Coronary artery (tissue), 2 donors: ENCODE measurements at regions not wholly inside any gene's neighbourhood (a gene's known extent, or its start where the extent isn't known, plus 50 kb on each side); places are given as distances from the start of the nearest gene placed in this dataset.
"Not testable (repeated sequence)": the region's sequence is repeated elsewhere in the genome, so short reads cannot be mapped to it uniquely, and the experiment has no call there.

Source experiments
- DNase-seq: peaks from one replicate; pipeline ENCODE4 v3.0.0-alpha.2; 2017; ENCODE audit warnings: low spot score
- H3K27ac ChIP-seq, 2 donors: fragments of 200-600 bp; sonication (generic); one replicate each; pipeline ENCODE4 v1.5.1; 2016 to 2019
- H3K4me3 ChIP-seq: fragments of 200-600 bp; sonication (generic); 2 replicates; pipeline ENCODE4 v1.5.1; 2016; ENCODE audit warnings: mild to moderate bottlenecking, moderate library complexity
- TF ChIP-seq, protein P1 (sequence below): fragments of 200-600 bp; sonication (generic); IDR thresholded peaks from one replicate; pipeline ENCODE4 v1.5.1; 2019; ENCODE audit warnings: antibody characterized with exemption

DNA sequence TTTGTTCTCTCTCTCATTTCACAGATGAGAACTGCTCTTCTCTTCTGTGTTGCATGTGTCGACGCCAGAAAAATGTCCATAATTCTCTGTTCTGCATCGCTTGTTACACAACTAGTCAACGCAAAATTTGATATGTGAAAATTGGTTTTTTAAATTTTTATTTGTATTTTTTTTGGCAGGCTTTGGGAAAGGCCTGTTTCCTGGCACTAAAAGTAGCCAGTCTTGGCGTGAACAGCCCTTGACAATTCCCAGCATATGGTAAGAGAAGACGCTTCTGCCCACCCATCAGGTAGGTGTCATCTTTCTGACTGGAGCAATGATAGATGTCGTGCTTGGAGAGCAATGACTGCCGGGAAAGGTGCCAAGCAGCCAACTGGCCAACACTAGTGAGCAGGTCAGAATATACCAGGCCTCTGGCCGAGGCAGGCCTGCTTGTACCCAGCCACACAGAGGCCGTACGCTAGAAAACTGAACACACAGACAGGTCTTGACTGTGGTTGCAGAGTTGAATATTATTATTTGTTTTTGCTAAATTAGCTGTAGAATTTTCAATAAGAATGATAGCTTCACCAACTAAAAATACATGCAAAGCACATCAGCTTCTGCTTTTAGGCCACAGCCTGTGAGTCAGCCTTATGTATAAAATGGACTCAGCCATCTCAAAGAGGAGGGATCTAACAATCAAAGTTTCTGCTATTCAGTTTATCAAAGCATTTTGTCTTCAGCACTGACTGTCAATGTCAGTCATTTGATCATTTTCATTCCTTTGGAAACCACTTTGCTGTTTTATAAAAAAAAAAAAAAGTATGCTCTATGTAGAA, 837.5 kb downstream of the MCTP2 start:
- DNase-seq: no peak
- TF ChIP-seq, protein P1, sequence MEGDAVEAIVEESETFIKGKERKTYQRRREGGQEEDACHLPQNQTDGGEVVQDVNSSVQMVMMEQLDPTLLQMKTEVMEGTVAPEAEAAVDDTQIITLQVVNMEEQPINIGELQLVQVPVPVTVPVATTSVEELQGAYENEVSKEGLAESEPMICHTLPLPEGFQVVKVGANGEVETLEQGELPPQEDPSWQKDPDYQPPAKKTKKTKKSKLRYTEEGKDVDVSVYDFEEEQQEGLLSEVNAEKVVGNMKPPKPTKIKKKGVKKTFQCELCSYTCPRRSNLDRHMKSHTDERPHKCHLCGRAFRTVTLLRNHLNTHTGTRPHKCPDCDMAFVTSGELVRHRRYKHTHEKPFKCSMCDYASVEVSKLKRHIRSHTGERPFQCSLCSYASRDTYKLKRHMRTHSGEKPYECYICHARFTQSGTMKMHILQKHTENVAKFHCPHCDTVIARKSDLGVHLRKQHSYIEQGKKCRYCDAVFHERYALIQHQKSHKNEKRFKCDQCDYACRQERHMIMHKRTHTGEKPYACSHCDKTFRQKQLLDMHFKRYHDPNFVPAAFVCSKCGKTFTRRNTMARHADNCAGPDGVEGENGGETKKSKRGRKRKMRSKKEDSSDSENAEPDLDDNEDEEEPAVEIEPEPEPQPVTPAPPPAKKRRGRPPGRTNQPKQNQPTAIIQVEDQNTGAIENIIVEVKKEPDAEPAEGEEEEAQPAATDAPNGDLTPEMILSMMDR: no peak
- no peak overlapping the region for H3K4me3 ChIP-seq
- peak overlapping the region; percentile 35 to 37 for H3K27ac ChIP-seq

GRCh38 chr15:95075792-95076677, 844.7 kb downstream of the MCTP2 start:
- TF ChIP-seq, protein P1: no peak
- Histone ChIP-seq H3K27ac (no peak overlapping the region), H3K4me3 (no peak overlapping the region)
- no peak for DNase-seq

DNA sequence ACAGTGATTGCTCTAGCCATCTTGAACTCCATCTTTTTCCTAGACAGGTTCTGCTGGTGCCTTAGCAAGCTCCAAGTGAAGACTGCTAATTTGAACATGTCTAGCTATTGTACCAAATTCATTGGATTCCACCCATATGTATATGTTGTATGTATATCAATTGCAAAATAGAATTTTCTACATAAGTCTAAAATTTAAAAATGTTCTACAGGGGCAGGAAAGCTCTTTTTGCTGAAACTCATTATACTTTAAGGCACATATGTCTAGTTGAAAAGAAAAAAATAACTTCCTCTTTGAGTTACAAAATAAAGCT, 845.3 kb downstream of the MCTP2 start:
- TF ChIP-seq, protein P1: no peak
- DNase-seq: no peak
- no peak overlapping the region for H3K27ac ChIP-seq
- H3K4me3 ChIP-seq: no peak overlapping the region

DNA sequence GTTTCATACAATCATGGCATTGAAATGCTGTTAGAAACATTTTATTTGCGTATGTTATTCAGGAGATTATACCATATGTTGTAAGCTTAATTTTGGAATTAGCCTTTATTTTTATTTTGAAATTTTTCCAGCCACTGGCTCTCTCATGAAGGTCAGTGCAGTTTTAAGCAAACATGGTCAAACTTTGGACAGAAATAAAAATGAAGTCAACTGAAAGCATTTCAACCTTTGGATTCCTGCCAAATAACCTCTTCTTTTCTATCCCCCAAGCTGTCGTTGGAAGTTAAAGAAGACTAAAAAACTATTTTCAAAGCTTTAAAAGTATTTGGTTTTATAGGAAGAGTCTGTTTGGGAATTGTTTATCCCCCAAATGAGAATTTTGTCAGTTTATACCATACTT, 846.6 kb downstream of the MCTP2 start:
- TF ChIP-seq, protein P1: no peak
- peak overlapping the region; percentile 7 to 34 for H3K27ac ChIP-seq
- no peak overlapping the region for H3K4me3 ChIP-seq
- no peak for DNase-seq

DNA sequence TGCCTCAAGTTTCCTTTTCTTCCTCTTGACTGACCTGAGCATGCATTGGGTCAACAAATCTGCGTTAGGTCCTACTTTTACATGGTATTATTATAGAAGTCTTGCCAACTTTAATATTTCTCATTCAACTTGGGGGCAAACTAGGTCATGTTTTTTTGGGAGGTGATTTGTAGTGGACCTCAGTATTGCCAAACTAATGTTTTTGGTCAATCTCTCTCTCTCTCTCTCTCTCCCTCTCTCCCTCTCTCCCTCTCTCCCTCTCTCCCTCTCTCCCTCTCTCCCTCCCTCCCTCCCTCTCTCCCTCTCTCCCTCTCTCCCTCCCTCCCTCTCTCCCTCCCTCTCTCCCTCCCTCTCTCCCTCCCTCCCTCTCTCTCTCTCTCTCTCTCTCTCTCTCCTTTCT, 848.9 kb downstream of the MCTP2 start:
- not testable (repeated sequence) for H3K4me3 ChIP-seq, DNase-seq, H3K27ac ChIP-seq

DNA sequence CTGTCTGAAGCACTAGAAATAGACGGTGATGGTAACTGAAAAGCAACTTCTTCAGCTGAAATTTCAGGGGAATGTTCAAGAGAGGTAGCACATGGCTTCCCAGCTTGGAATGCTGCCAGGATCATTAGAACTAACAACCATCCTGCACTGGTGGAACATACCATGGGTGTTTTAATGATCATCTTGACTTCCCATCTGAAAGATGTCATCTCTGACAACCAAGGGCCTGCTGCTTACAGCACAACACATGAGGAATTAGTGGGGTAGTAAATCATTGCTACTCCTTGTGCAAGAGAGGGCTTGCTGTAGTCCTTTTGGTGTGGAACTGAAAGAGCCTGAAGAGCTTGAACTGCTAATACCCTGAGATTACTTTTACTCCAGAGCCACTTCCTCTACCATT, 853.7 kb downstream of the MCTP2 start:
- H3K27ac ChIP-seq: no peak overlapping the region
- DNase-seq: no peak
- no peak overlapping the region for H3K4me3 ChIP-seq
- TF ChIP-seq, protein P1: no peak

DNA sequence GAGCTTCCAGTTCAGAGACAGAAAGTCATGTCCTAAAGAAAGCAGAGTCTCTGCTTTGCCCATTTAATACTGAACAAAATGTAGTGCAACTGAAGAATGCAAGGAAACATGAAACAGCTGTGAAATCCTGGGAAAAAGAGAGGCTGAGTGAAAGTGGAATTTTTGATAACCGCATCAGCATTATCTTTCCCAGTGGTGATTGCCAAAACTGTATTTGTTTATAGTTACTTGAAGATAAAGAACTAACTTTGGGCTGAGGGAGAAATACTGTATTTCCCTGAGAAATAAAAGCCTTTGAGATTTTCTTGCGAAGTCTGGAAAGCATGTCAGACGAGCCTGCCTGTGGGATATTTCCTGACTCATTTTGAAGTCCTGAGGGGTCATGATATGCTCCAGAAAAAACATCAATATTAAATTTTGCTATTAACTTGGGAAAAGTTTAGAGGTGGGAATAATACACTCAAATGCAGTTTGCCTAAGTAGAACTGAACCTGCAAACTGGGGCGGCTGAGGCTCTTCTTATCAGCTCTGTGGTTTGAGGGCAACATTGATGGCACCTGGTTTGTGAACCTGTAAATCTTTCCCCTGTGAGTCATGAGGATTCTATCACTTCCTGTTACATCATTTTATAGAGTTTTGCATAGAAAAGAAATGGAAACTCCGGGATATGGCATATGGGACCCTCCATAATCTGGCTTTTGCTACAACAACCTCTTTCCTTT, 855.3 kb downstream of the MCTP2 start:
- H3K4me3 ChIP-seq: peak overlapping the region; percentile 13
- peak overlapping the region; percentile 15 to 23 for H3K27ac ChIP-seq
- TF ChIP-seq, protein P1: no peak
- no peak for DNase-seq
